ENCODE measurements at regions not wholly inside any gene's neighbourhood (a gene's known extent, or its start where the extent isn't known, plus 50 kb on each side); places are given as distances from the start of the nearest gene placed in this dataset.

GRCh38 chr11:92550871-92551270, 326.3 kb downstream of the FAT3 start:
- Histone ChIP-seq H3K36me3 (no peaks in the 10 kb centered on the region), H3K27ac (no peak overlapping the region), H3K4me1 (ENCODE audit: insufficient read depth) (no peaks in the 10 kb centered on the region), H3K4me3 (no peak overlapping the region), H3K27me3 (no peaks in the 10 kb centered on the region), H3K9me3 (no peaks in the 10 kb centered on the region)
- intact Hi-C loops (cut with DNase I): no loop called here
- TF ChIP-seq, protein P1, sequence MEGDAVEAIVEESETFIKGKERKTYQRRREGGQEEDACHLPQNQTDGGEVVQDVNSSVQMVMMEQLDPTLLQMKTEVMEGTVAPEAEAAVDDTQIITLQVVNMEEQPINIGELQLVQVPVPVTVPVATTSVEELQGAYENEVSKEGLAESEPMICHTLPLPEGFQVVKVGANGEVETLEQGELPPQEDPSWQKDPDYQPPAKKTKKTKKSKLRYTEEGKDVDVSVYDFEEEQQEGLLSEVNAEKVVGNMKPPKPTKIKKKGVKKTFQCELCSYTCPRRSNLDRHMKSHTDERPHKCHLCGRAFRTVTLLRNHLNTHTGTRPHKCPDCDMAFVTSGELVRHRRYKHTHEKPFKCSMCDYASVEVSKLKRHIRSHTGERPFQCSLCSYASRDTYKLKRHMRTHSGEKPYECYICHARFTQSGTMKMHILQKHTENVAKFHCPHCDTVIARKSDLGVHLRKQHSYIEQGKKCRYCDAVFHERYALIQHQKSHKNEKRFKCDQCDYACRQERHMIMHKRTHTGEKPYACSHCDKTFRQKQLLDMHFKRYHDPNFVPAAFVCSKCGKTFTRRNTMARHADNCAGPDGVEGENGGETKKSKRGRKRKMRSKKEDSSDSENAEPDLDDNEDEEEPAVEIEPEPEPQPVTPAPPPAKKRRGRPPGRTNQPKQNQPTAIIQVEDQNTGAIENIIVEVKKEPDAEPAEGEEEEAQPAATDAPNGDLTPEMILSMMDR (IDR thresholded peaks at IDR 0.05): no peak
- TF ChIP-seq EP300 (IDR thresholded peaks at IDR 0.05) (no peak), POLR2A (IDR thresholded peaks at IDR 0.05) (no peak)
- DNase-seq: no peak
- WGBS, 3 donors: 92 to 96% (median 96%) methylated on average over 2 of the region's 2 CpGs

- H3K4me3 ChIP-seq: no peak overlapping the region
- TF ChIP-seq POLR2A (IDR thresholded peaks at IDR 0.05): no peak
- TF ChIP-seq, protein P1 (IDR thresholded peaks at IDR 0.05): no peak
- no peak for TF ChIP-seq EP300 (IDR thresholded peaks at IDR 0.05)
- H3K4me1 ChIP-seq (ENCODE audit: insufficient read depth): no peaks in the 10 kb centered on the region
- no peak overlapping the region for H3K27ac ChIP-seq
- WGBS, 3 donors: 43 to 70% (median 48%) methylated on average over 2 of the region's 2 CpGs
- H3K27me3 ChIP-seq: no peaks in the 10 kb centered on the region
- H3K36me3 ChIP-seq: no peaks in the 10 kb centered on the region
- no peaks in the 10 kb centered on the region for H3K9me3 ChIP-seq
- DNase-seq: no peak
- intact Hi-C loops (cut with DNase I): no loop called here
Observed at GRCh38 chr11:92552942-92553341, 328.3 kb downstream of the FAT3 start.

GRCh38 chr11:92554688-92555087, 330.1 kb downstream of the FAT3 start:
- intact Hi-C loops (cut with DNase I): no loop called here
- Histone ChIP-seq H3K4me3 (no peak overlapping the region), H3K4me1 (ENCODE audit: insufficient read depth) (no peaks in the 10 kb centered on the region), H3K9me3 (no peaks in the 10 kb centered on the region), H3K27me3 (no peaks in the 10 kb centered on the region), H3K27ac (no peak overlapping the region), H3K36me3 (no peaks in the 10 kb centered on the region)
- no peak for TF ChIP-seq EP300 (IDR thresholded peaks at IDR 0.05)
- no peak for TF ChIP-seq POLR2A (IDR thresholded peaks at IDR 0.05)
- TF ChIP-seq, protein P1 (IDR thresholded peaks at IDR 0.05): no peak
- no peak for DNase-seq
- WGBS, 3 donors: 89 to 93% (median 93%) methylated on average over 7 of the region's 7 CpGs

DNA sequence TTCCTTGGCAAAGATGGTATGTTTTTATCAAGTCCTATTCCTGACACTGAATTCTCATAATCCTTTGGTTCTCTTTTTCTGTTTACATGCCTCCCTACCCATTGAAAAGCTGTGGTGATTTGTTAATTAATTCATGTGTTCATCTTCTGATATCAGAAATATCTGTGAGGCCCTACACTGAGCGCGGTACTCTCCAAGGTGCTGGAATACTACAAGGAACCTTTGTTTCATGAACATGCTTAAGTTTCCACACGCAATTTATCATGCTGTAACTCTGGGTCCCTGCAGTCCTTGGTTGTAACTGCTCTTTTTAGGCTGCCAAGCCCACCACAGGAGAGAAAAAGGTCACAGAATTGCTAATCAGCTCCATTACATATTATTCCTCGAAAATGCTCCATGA, 331.8 kb downstream of the FAT3 start:
- DNase-seq: no peak
- intact Hi-C loops (cut with DNase I): no loop called here
- no peak overlapping the region for H3K4me3 ChIP-seq
- H3K27me3 ChIP-seq: no peaks in the 10 kb centered on the region
- H3K9me3 ChIP-seq: no peaks in the 10 kb centered on the region
- no peaks in the 10 kb centered on the region for H3K36me3 ChIP-seq
- no peak overlapping the region for H3K27ac ChIP-seq
- H3K4me1 ChIP-seq (ENCODE audit: insufficient read depth): no peaks in the 10 kb centered on the region
- TF ChIP-seq EP300 (IDR thresholded peaks at IDR 0.05) (no peak), POLR2A (IDR thresholded peaks at IDR 0.05) (no peak)
- TF ChIP-seq, protein P1 (IDR thresholded peaks at IDR 0.05): no peak
- WGBS, 3 donors: 53 to 58% (median 56%) methylated on average over 4 of the region's 4 CpGs

DNA sequence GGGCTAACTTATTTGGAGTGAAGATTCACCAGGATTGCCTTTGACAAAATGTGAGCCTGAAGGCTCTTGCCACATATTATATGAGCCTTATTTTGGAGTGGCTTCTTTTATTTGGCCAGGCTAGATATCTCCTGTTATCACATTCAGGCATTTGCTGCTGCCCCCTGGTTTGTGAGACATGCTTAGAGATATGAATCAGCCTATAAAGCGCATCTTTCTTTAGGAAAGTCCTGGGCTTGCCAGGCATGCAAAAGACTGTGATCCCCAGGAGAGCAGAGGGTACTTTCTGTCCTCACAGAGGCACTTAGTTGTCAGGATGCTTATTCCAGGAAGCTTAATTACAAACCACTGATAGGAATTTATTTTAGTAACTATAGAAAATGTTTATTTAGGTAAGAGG, 333.3 kb downstream of the FAT3 start:
- intact Hi-C loops (cut with DNase I): no loop called here
- H3K27me3 ChIP-seq: no peaks in the 10 kb centered on the region
- H3K4me1 ChIP-seq (ENCODE audit: insufficient read depth): no peaks in the 10 kb centered on the region
- WGBS, 3 donors: 64 to 86% (median 76%) methylated on average over 1 of the region's 1 CpG
- TF ChIP-seq POLR2A (IDR thresholded peaks at IDR 0.05) (no peak), EP300 (IDR thresholded peaks at IDR 0.05) (no peak)
- TF ChIP-seq, protein P1 (IDR thresholded peaks at IDR 0.05): no peak
- no peak for DNase-seq
- no peaks in the 10 kb centered on the region for H3K36me3 ChIP-seq
- no peaks in the 10 kb centered on the region for H3K9me3 ChIP-seq
- H3K27ac ChIP-seq: no peak overlapping the region
- no peak overlapping the region for H3K4me3 ChIP-seq
